Upper lobe of left lung (tissue), 6 donors: ENCODE measurements at regions not wholly inside any gene's neighbourhood (a gene's known extent, or its start where the extent isn't known, plus 50 kb on each side); places are given as distances from the start of the nearest gene placed in this dataset.
"Not testable (repeated sequence)": the region's sequence is repeated elsewhere in the genome, so short reads cannot be mapped to it uniquely, and the experiment has no call there.

Source experiments
- ATAC-seq, 2 donors: fragments of 200-7000 bp; cut with Tn5 transposase; one replicate each; pipeline ENCODE4 v1.9.1; 2022; ENCODE audit warnings: mild to moderate bottlenecking in 2 of 2, moderate library complexity in 2 of 2; ENCODE audit not compliant: low FRiP score in 2 of 2
- DNase-seq, 2 donors: peaks; one replicate each; pipeline ENCODE4 v3.0.0-alpha.2; 2019 to 2020
- H3K27ac ChIP-seq, 4 donors: fragments of 200-600 bp; sonication (generic); one replicate each; pipeline ENCODE4 v1.5.1; 2016 to 2019
- H3K27me3 ChIP-seq, 4 donors: fragments of 200-600 bp; sonication (generic); one replicate each; pipeline ENCODE4 v1.5.1; 2017 to 2019
- H3K36me3 ChIP-seq, 4 donors: fragments of 200-600 bp; sonication (generic); one replicate each; pipeline ENCODE4 v1.5.1; 2016 to 2019
- H3K4me1 ChIP-seq, 4 donors: fragments of 200-600 bp; sonication (generic); one replicate each; pipeline ENCODE4 v1.5.1; 2018 to 2019
- H3K4me3 ChIP-seq, 4 donors: fragments of 200-600 bp; sonication (generic); one replicate each; pipeline ENCODE4 v1.5.1; 2017 to 2019; ENCODE audit warnings: mild to moderate bottlenecking in 2 of 4, moderate library complexity in 1 of 4
- H3K9me3 ChIP-seq, 4 donors: fragments of 200-600 bp; sonication (generic); one replicate each; pipeline ENCODE4 v1.5.1; 2018 to 2019
- WGBS, 2 donors: methylation state at CpG; one replicate each; pipeline ENCODE4 v1.1.5; 2017 to 2018; 5-methylcytosine and 5-hydroxymethylcytosine counted together
- small RNA-seq, 4 donors: library from RNA; depleted of rRNA; stranded (forward); fragments of <200 nt; gene quantifications; one replicate each; pipeline ENCODE3, GENCODE V24; 2016
- donor health status: DM: no; HTN: no; CAD: no; lungs with moderate emphysema.
- donor health status: DM: no; HTN: yes; CAD: no; lungs with severe emphysema.

- not testable (repeated sequence) for DNase-seq
These were observed 65.6 kb upstream of the PTPN20 start for GRCh38 chr10:46845640-46846039.

GRCh38 chr10:46860753-46861152 lies 50.5 kb upstream of the PTPN20 start:
- ATAC-seq, H3K9me3 ChIP-seq, H3K27me3 ChIP-seq, H3K4me1 ChIP-seq, DNase-seq, H3K4me3 ChIP-seq, H3K27ac ChIP-seq, H3K36me3 ChIP-seq: not testable (repeated sequence)
- 100% methylated on average over 1 of the region's 1 CpG; no CpG with 5 or more reads in 1 of the 2 donors for WGBS, 2 donors

More at GRCh38 chr10:46845640-46846039, 65.6 kb upstream of the PTPN20 start:
- H3K4me1 ChIP-seq, H3K27me3 ChIP-seq, H3K9me3 ChIP-seq, H3K4me3 ChIP-seq, ATAC-seq, H3K27ac ChIP-seq, H3K36me3 ChIP-seq: not testable (repeated sequence)
- 60% methylated on average over 1 of the region's 6 CpGs; no CpG with 5 or more reads in 1 of the 2 donors for WGBS, 2 donors

Small RNA genes in the stretch of these regions (small RNA-seq; reads per million reads assigned to genes)
- 0 reads per million in 4 donors for gene RNA5SP311
